ENCODE measurements at regions not wholly inside any gene's neighbourhood (a gene's known extent, or its start where the extent isn't known, plus 50 kb on each side); places are given as distances from the start of the nearest gene placed in this dataset.

GRCh38 chr12:38490941-38491340 is 174.4 kb downstream of the ALG10B start:
- ChIA-PET CTCF (no interaction called here), POLR2A (no interaction called here)
- ATAC-seq (replicated peaks in 1 of 4) (no peak), DNase-seq (no peak)
- Histone ChIP-seq H3K4me3 (ENCODE audit: control insufficient read depth in 1 of 2, extremely low read depth in 1 of 2, low read length in 1 of 2) (no peak overlapping the region), H3K27ac (ENCODE audit: low read length) (no peak overlapping the region), H3K4me1 (ENCODE audit: control insufficient read depth in 1 of 2, extremely low read depth in 1 of 2, insufficient read depth in 2 of 2, low read length in 2 of 2) (no peaks in the 10 kb centered on the region), H3K27me3 (replicated peaks in 1 of 2; ENCODE audit: control insufficient read depth in 2 of 2, extremely low read depth in 1 of 2, insufficient read depth in 2 of 2, low read length in 1 of 2) (no peaks in the 10 kb centered on the region), H3K36me3 (ENCODE audit: control insufficient read depth in 2 of 2, extremely low read depth in 1 of 2, insufficient read depth in 1 of 2, low read length in 1 of 2) (no peaks in the 10 kb centered on the region), H3K9me3 (no peaks in the 10 kb centered on the region)
- Mint-ChIP-seq H3K27me3 (no peaks in the 10 kb centered on the region), H3K27ac (no peak overlapping the region), H3K36me3 (no peaks in the 10 kb centered on the region), H3K4me3 (no peak overlapping the region), H3K4me1 (no peaks in the 10 kb centered on the region), H3K9me3 (peaks cover 0 to 12% (median 10%) of the 10 kb centered on the region in 3 donors)
- WGBS (ENCODE audit: insufficient coverage): no CpG with 5 or more reads among the region's 1 CpG

DNA sequence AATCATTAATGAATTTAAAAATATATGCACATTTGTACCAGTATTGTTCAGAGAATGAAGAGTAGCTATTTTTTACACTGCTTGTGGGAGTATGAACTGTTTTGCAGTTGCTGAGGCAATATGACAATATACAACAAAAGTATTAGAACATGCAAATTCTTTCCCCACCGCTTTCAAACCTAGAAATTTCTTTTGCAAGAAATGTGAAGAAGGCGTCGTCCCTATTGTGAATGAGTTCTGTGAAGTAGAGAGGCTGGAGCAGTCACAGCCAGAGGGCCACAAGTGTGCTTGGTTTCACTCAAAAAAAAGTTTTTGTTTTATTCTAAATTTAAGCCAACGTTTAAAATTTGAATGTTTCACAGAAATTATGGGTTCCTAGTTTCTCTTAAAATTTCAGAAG is 184.9 kb downstream of the ALG10B start:
- Mint-ChIP-seq H3K4me3 (no peak overlapping the region), H3K27me3 (no peaks in the 10 kb centered on the region), H3K36me3 (no peaks in the 10 kb centered on the region), H3K9me3 (peaks cover 21 to 25% (median 22%) of the 10 kb centered on the region in 3 donors), H3K27ac (no peak overlapping the region), H3K4me1 (no peaks in the 10 kb centered on the region)
- CTCF ChIA-PET: no interaction called here
- H3K4me3 ChIP-seq (ENCODE audit: control insufficient read depth in 1 of 2, extremely low read depth in 1 of 2, low read length in 1 of 2): no peak overlapping the region
- DNase-seq (no peak), ATAC-seq (replicated peaks in 1 of 4) (no peak)
- H3K27me3 ChIP-seq (replicated peaks in 1 of 2; ENCODE audit: control insufficient read depth in 2 of 2, extremely low read depth in 1 of 2, insufficient read depth in 2 of 2, low read length in 1 of 2): no peaks in the 10 kb centered on the region
- no peaks in the 10 kb centered on the region for H3K36me3 ChIP-seq (ENCODE audit: control insufficient read depth in 2 of 2, extremely low read depth in 1 of 2, insufficient read depth in 1 of 2, low read length in 1 of 2)
- POLR2A ChIA-PET: no interaction called here
- no peaks in the 10 kb centered on the region for H3K9me3 ChIP-seq
- H3K27ac ChIP-seq (ENCODE audit: low read length): no peak overlapping the region
- 40% methylated on average over 1 of the region's 4 CpGs for WGBS (ENCODE audit: insufficient coverage)
- no peaks in the 10 kb centered on the region for H3K4me1 ChIP-seq (ENCODE audit: control insufficient read depth in 1 of 2, extremely low read depth in 1 of 2, insufficient read depth in 2 of 2, low read length in 2 of 2)

DNA sequence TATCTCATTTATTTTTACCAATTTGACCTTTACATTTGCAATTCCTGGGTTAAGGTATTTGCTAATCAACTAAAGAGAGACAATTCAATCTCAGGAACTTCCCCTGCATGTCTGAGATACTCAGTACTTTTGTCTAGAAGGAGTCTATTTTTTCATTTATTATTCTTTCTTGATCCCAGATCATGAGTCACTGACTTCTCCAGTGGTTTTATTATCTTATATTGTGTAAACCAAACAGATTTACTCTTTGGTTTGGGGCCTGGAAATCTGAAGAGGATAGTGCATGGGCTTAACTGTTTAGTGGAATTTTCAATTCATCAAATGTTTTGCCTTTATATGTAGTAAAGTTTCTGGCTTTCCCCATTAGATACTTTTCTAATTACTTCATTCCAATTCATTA is 185.4 kb downstream of the ALG10B start:
- Mint-ChIP-seq H3K36me3 (no peaks in the 10 kb centered on the region), H3K4me1 (no peaks in the 10 kb centered on the region), H3K27me3 (no peaks in the 10 kb centered on the region), H3K4me3 (no peak overlapping the region), H3K9me3 (peaks cover 21 to 25% (median 22%) of the 10 kb centered on the region in 3 donors), H3K27ac (no peak overlapping the region)
- Histone ChIP-seq H3K4me3 (ENCODE audit: control insufficient read depth in 1 of 2, extremely low read depth in 1 of 2, low read length in 1 of 2) (no peak overlapping the region), H3K27me3 (replicated peaks in 1 of 2; ENCODE audit: control insufficient read depth in 2 of 2, extremely low read depth in 1 of 2, insufficient read depth in 2 of 2, low read length in 1 of 2) (no peaks in the 10 kb centered on the region), H3K9me3 (no peaks in the 10 kb centered on the region), H3K36me3 (ENCODE audit: control insufficient read depth in 2 of 2, extremely low read depth in 1 of 2, insufficient read depth in 1 of 2, low read length in 1 of 2) (no peaks in the 10 kb centered on the region), H3K27ac (ENCODE audit: low read length) (no peak overlapping the region), H3K4me1 (ENCODE audit: control insufficient read depth in 1 of 2, extremely low read depth in 1 of 2, insufficient read depth in 2 of 2, low read length in 2 of 2) (no peaks in the 10 kb centered on the region)
- POLR2A ChIA-PET: no interaction called here
- ATAC-seq (replicated peaks in 1 of 4): no peak
- no peak for DNase-seq
- CTCF ChIA-PET: no interaction called here

DNA sequence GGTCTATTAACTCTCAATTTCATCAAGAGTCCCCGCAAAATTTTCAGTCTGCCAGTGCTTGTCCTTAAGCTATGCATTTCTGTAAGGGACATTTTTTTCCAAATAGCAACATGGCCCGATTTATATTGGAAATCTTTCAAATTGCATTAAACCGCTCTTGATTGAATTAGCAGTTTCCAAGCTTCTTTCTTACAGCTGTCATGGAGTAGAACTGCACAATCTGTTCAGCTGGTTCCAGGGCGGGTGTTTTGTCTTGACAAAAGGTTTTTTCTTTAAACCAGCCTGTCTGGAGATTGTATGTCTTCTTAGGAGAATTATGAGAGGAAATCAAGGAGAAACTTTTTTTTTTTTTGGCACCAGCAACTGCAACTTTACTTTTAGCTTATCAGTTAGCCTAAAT is 185.8 kb downstream of the ALG10B start:
- ChIA-PET POLR2A (no interaction called here), CTCF (no interaction called here)
- Mint-ChIP-seq H3K27ac (no peak overlapping the region), H3K4me1 (no peaks in the 10 kb centered on the region), H3K36me3 (no peaks in the 10 kb centered on the region), H3K9me3 (peaks cover 18 to 25% (median 21%) of the 10 kb centered on the region in 3 donors), H3K27me3 (no peaks in the 10 kb centered on the region), H3K4me3 (no peak overlapping the region)
- Histone ChIP-seq H3K27ac (ENCODE audit: low read length) (no peak overlapping the region), H3K36me3 (ENCODE audit: control insufficient read depth in 2 of 2, extremely low read depth in 1 of 2, insufficient read depth in 1 of 2, low read length in 1 of 2) (no peaks in the 10 kb centered on the region), H3K4me3 (ENCODE audit: control insufficient read depth in 1 of 2, extremely low read depth in 1 of 2, low read length in 1 of 2) (no peak overlapping the region), H3K4me1 (ENCODE audit: control insufficient read depth in 1 of 2, extremely low read depth in 1 of 2, insufficient read depth in 2 of 2, low read length in 2 of 2) (no peaks in the 10 kb centered on the region), H3K9me3 (no peaks in the 10 kb centered on the region), H3K27me3 (replicated peaks in 1 of 2; ENCODE audit: control insufficient read depth in 2 of 2, extremely low read depth in 1 of 2, insufficient read depth in 2 of 2, low read length in 1 of 2) (no peaks in the 10 kb centered on the region)
- WGBS (ENCODE audit: insufficient coverage): 100% methylated on average over 1 of the region's 4 CpGs
- ATAC-seq (replicated peaks in 1 of 4): no peak
- DNase-seq: no peak

GRCh38 chr12:38507839-38508238 is 191.3 kb downstream of the ALG10B start:
- H3K4me3 Mint-ChIP-seq: no peak overlapping the region
- Histone ChIP-seq H3K27ac (ENCODE audit: low read length) (no peak overlapping the region), H3K4me1 (ENCODE audit: control insufficient read depth in 1 of 2, extremely low read depth in 1 of 2, insufficient read depth in 2 of 2, low read length in 2 of 2) (no peaks in the 10 kb centered on the region), H3K27me3 (replicated peaks in 1 of 2; ENCODE audit: control insufficient read depth in 2 of 2, extremely low read depth in 1 of 2, insufficient read depth in 2 of 2, low read length in 1 of 2) (no peaks in the 10 kb centered on the region), H3K9me3 (no peaks in the 10 kb centered on the region), H3K4me3 (ENCODE audit: control insufficient read depth in 1 of 2, extremely low read depth in 1 of 2, low read length in 1 of 2) (no peak overlapping the region), H3K36me3 (ENCODE audit: control insufficient read depth in 2 of 2, extremely low read depth in 1 of 2, insufficient read depth in 1 of 2, low read length in 1 of 2) (no peaks in the 10 kb centered on the region)
- ATAC-seq (replicated peaks in 1 of 4) (no peak), DNase-seq (no peak)
- H3K27me3 Mint-ChIP-seq: no peaks in the 10 kb centered on the region
- ChIA-PET CTCF (no interaction called here), POLR2A (no interaction called here)
- H3K27ac Mint-ChIP-seq: no peak overlapping the region
- H3K36me3 Mint-ChIP-seq: no peaks in the 10 kb centered on the region
- WGBS (ENCODE audit: insufficient coverage): 65% methylated on average over 7 of the region's 7 CpGs
- H3K4me1 Mint-ChIP-seq: no peaks in the 10 kb centered on the region
- peaks cover 17 to 36% (median 19%) of the 10 kb centered on the region in 3 donors for H3K9me3 Mint-ChIP-seq

GRCh38 chr12:38508246-38508645 is 191.7 kb downstream of the ALG10B start:
- Mint-ChIP-seq H3K9me3 (peaks cover 17 to 40% (median 19%) of the 10 kb centered on the region in 3 donors), H3K4me3 (no peak overlapping the region), H3K27me3 (no peaks in the 10 kb centered on the region), H3K27ac (no peak overlapping the region), H3K36me3 (no peaks in the 10 kb centered on the region), H3K4me1 (no peaks in the 10 kb centered on the region)
- no peaks in the 10 kb centered on the region for H3K27me3 ChIP-seq (replicated peaks in 1 of 2; ENCODE audit: control insufficient read depth in 2 of 2, extremely low read depth in 1 of 2, insufficient read depth in 2 of 2, low read length in 1 of 2)
- POLR2A ChIA-PET: no interaction called here
- H3K9me3 ChIP-seq: no peaks in the 10 kb centered on the region
- no peak overlapping the region for H3K4me3 ChIP-seq (ENCODE audit: control insufficient read depth in 1 of 2, extremely low read depth in 1 of 2, low read length in 1 of 2)
- no peak overlapping the region for H3K27ac ChIP-seq (ENCODE audit: low read length)
- CTCF ChIA-PET: no interaction called here
- DNase-seq (no peak), ATAC-seq (replicated peaks in 1 of 4) (no peak)
- H3K4me1 ChIP-seq (ENCODE audit: control insufficient read depth in 1 of 2, extremely low read depth in 1 of 2, insufficient read depth in 2 of 2, low read length in 2 of 2): no peaks in the 10 kb centered on the region
- H3K36me3 ChIP-seq (ENCODE audit: control insufficient read depth in 2 of 2, extremely low read depth in 1 of 2, insufficient read depth in 1 of 2, low read length in 1 of 2): no peaks in the 10 kb centered on the region
- WGBS (ENCODE audit: insufficient coverage): 30% methylated on average over 3 of the region's 5 CpGs

GRCh38 chr12:38515912-38516311 is 199.3 kb downstream of the ALG10B start:
- ATAC-seq (replicated peaks in 1 of 4): no peak
- CTCF ChIA-PET: no interaction called here
- DNase-seq: no peak
- Histone ChIP-seq H3K36me3 (ENCODE audit: control insufficient read depth in 2 of 2, extremely low read depth in 1 of 2, insufficient read depth in 1 of 2, low read length in 1 of 2) (no peaks in the 10 kb centered on the region), H3K4me3 (ENCODE audit: control insufficient read depth in 1 of 2, extremely low read depth in 1 of 2, low read length in 1 of 2) (no peak overlapping the region), H3K27ac (ENCODE audit: low read length) (no peak overlapping the region), H3K27me3 (replicated peaks in 1 of 2; ENCODE audit: control insufficient read depth in 2 of 2, extremely low read depth in 1 of 2, insufficient read depth in 2 of 2, low read length in 1 of 2) (no peaks in the 10 kb centered on the region), H3K4me1 (ENCODE audit: control insufficient read depth in 1 of 2, extremely low read depth in 1 of 2, insufficient read depth in 2 of 2, low read length in 2 of 2) (no peaks in the 10 kb centered on the region), H3K9me3 (no peaks in the 10 kb centered on the region)
- Mint-ChIP-seq H3K27ac (no peak overlapping the region), H3K4me3 (no peak overlapping the region), H3K9me3 (peaks cover 7 to 31% (median 19%) of the 10 kb centered on the region in 3 donors), H3K27me3 (no peaks in the 10 kb centered on the region), H3K36me3 (no peaks in the 10 kb centered on the region), H3K4me1 (no peaks in the 10 kb centered on the region)
- POLR2A ChIA-PET: no interaction called here

All from T-cell (primary cell).